ENCODE measurements at regions not wholly inside any gene's neighbourhood (a gene's known extent, or its start where the extent isn't known, plus 50 kb on each side); places are given as distances from the start of the nearest gene placed in this dataset.

DNA sequence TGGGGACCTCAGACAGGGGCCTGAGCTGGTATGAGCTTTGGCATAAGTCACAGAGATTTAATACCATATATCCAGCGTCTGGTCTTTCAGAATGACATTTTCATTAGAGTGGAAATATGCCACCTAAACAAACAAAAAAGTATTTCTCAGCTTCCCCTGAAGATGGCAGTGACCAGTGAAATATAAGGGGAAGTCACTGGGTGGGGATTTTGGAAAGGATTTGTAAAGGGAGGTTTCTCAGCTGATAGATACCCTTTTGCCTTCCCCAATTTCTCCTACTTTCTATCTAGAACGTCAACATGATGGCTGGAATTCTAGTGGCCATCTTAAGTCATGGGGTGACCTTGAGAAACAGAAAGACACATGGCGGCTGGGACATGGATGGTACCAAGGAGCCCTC, 137.7 kb upstream of the LRFN2 start:
- no peak for FAIRE-seq
- Histone ChIP-seq H4K91ac (replicated peaks; ENCODE audit: insufficient read length, low read length) (no peak overlapping the region), H3K9me3 (ENCODE audit: insufficient read depth in 2 of 2, low read depth in 1 of 2, low read length in 1 of 2) (no peaks in the 10 kb centered on the region), H3K36me3 (ENCODE audit: control insufficient read depth in 2 of 4, insufficient read depth in 4 of 4, low read length in 3 of 4) (no peaks in the 10 kb centered on the region), H2BK120ac (replicated peaks; ENCODE audit: low read depth, low read length) (no peak overlapping the region), H2BK12ac (ENCODE audit: low read depth, low read length) (no peak overlapping the region), H2BK5ac (ENCODE audit: low read depth, low read length) (no peak overlapping the region), H3K27ac (ENCODE audit: low read depth, low read length) (no peak overlapping the region), H3K9ac (replicated peaks in 1 of 4; ENCODE audit: extremely low read depth in 1 of 4, low read depth in 3 of 4, low read length in 3 of 4) (no peak overlapping the region), H3K4ac (replicated peaks; ENCODE audit: insufficient read length, low read depth, low read length) (no peak overlapping the region), H3K79me2 (ENCODE audit: control insufficient read depth in 1 of 2, insufficient read depth in 2 of 2, low read length in 2 of 2) (no peaks in the 10 kb centered on the region), H2BK20ac (ENCODE audit: low read length) (no peak overlapping the region), H4K8ac (ENCODE audit: extremely low read depth, insufficient read depth, low read length) (no peak overlapping the region), H3K56ac (replicated peaks; ENCODE audit: insufficient read length, low read depth, low read length) (no peak overlapping the region), H3K4me1 (replicated peaks in 1 of 4; ENCODE audit: control insufficient read depth in 3 of 4, insufficient read depth in 4 of 4, low read length in 3 of 4) (peaks cover under 1 to 9% (median 3%) of the 10 kb centered on the region in 4 experiments; a peak in 6 of 7 replicates), H3K79me1 (ENCODE audit: low read depth, low read length) (no peaks in the 10 kb centered on the region), H3K4me3 (ENCODE audit: extremely low read depth in 1 of 4, insufficient read depth in 2 of 4, low read depth in 3 of 4, low read length in 4 of 4) (no peak overlapping the region), H2BK15ac (ENCODE audit: low read length) (no peak overlapping the region), H3K18ac (ENCODE audit: extremely low read depth, low read length) (no peak overlapping the region), H4K5ac (ENCODE audit: insufficient read length, low read depth, low read length) (no peak overlapping the region), H2AFZ (ENCODE audit: low read length) (no peak overlapping the region), H4K20me1 (replicated peaks in 1 of 2; ENCODE audit: control insufficient read depth in 1 of 2, insufficient read depth in 2 of 2, low read length in 2 of 2) (no peaks in the 10 kb centered on the region), H3K4me2 (ENCODE audit: insufficient read depth in 1 of 2, low read depth in 2 of 2, low read length in 2 of 2) (no peak overlapping the region), H3K27me3 (replicated peaks in 1 of 4; ENCODE audit: control insufficient read depth in 3 of 4, extremely low read depth in 1 of 4, insufficient read depth in 3 of 4, low read length in 3 of 4) (no peaks in the 10 kb centered on the region; a peak in 1 of 7 replicates), H3K14ac (ENCODE audit: insufficient read length) (no peak overlapping the region), H3K23ac (ENCODE audit: insufficient read length) (no peak overlapping the region), H3K23me2 (ENCODE audit: low read depth, low read length) (peaks cover 2% of the 10 kb centered on the region; the same call in 1 of the 2 replicates), H2AK5ac (ENCODE audit: low read depth, low read length) (no peak overlapping the region)
- DNase-seq (ENCODE audit: low read depth in 1 of 2, low spot score in 2 of 2), result no peak
- POLR2A ChIA-PET (ENCODE audit: partially characterized antibody), result interaction anchor here (1.4 kb wide), 1 partner anchor 9 kb away, joined by 4 read pairs; no protein-coding TSS in a partner anchor
- 91% methylated on average over 3 of the region's 3 CpGs; no CpG with 5 or more reads in 1 of the 2 experiments for whole genome bisulfite sequencing, 2 experiments (ENCODE audit: extremely low coverage in 1 of 2, insufficient coverage in 1 of 2, insufficient read length in 1 of 2, insufficient replicate concordance in 2 of 2, low coverage in 1 of 2, low lambda C conversion rate in 2 of 2, missing lambda C conversion rate in 1 of 2)
- no peak for TF ChIP-seq KDM1A (IDR thresholded peaks at IDR 0.05; ENCODE audit: borderline replicate concordance, low read length)
- TF ChIP-seq TEAD4 (IDR thresholded peaks at IDR 0.05; ENCODE audit: low read depth, low read length), result no peak
- TF ChIP-seq RBBP5 (IDR thresholded peaks at IDR 0.05; ENCODE audit: borderline replicate concordance, low read depth, low read length), result no peak
- no peak for TF ChIP-seq KDM4A (IDR thresholded peaks at IDR 0.05; ENCODE audit: low read depth, low read length, severe bottlenecking)
- no peak for TF ChIP-seq ASH2L (IDR thresholded peaks at IDR 0.05; ENCODE audit: low read length)
- no peak for TF ChIP-seq POLR2AphosphoS5 (IDR thresholded peaks at IDR 0.05; ENCODE audit: low read depth, low read length)
- CTCF ChIA-PET (ENCODE audit: partially characterized antibody), result interaction anchor here (1.4 to 2.0 kb wide), 2 partner anchors 13 to 686 kb away, joined by 3 to 11 read pairs; no protein-coding TSS in a partner anchor
